Fibroblast of mammary gland (primary cell): ENCODE measurements at regions not wholly inside any gene's neighbourhood (a gene's known extent, or its start where the extent isn't known, plus 50 kb on each side); places are given as distances from the start of the nearest gene placed in this dataset.
A peak's percentile ranks its signal among the peaks of the same experiment; 100 is the strongest.

Experiments
- DNase-seq: peaks from one replicate; pipeline ENCODE4 v3.0.0-alpha.2; 2010; ENCODE audit warnings: low read depth
- H3K4me3 ChIP-seq: 2 replicates; pipeline ENCODE4 v1.5.1; 2011; ENCODE audit warnings: low read depth, mild to moderate bottlenecking, low read length, moderate library complexity; ENCODE audit not compliant: control insufficient read depth
- CTCF ChIP-seq: conservative IDR thresholded peaks from 2 replicates; pipeline ENCODE4 v1.5.1; 2011; ENCODE audit warnings: low read depth, low read length, inconsistent platforms; ENCODE audit not compliant: control insufficient read depth, insufficient read depth

- DNase-seq, result peak; percentile 69
- H3K4me3 ChIP-seq, result no peak overlapping the region
- no peak for TF ChIP-seq CTCF
Observed at GRCh38 chr10:36476399-36476798, 649.0 kb upstream of the ANKRD30A start.

- TF ChIP-seq CTCF, result no peak
- DNase-seq, result peak; percentile 60
- no peak overlapping the region for H3K4me3 ChIP-seq
Observed at GRCh38 chr10:36475746-36476145, 649.7 kb upstream of the ANKRD30A start.

GRCh38 chr10:36474456-36474855 lies 650.9 kb upstream of the ANKRD30A start:
- no peak overlapping the region for H3K4me3 ChIP-seq
- TF ChIP-seq CTCF, result no peak

GRCh38 chr10:36473122-36473521 lies 652.3 kb upstream of the ANKRD30A start:
- no peak for DNase-seq
- TF ChIP-seq CTCF, result no peak
- no peak overlapping the region for H3K4me3 ChIP-seq

More at GRCh38 chr10:36474456-36474855, 650.9 kb upstream of the ANKRD30A start:
- DNase-seq, result no peak

GRCh38 chr10:36469585-36469984 lies 655.8 kb upstream of the ANKRD30A start:
- peak; percentile 71 for DNase-seq
- TF ChIP-seq CTCF, result no peak
- no peak overlapping the region for H3K4me3 ChIP-seq

GRCh38 chr10:36468620-36469019 lies 656.8 kb upstream of the ANKRD30A start:
- TF ChIP-seq CTCF, result no peak
- DNase-seq, result no peak
- H3K4me3 ChIP-seq, result no peak overlapping the region
